ENCODE measurements at regions not wholly inside any gene's neighbourhood (a gene's known extent, or its start where the extent isn't known, plus 50 kb on each side); places are given as distances from the start of the nearest gene placed in this dataset.

DNA sequence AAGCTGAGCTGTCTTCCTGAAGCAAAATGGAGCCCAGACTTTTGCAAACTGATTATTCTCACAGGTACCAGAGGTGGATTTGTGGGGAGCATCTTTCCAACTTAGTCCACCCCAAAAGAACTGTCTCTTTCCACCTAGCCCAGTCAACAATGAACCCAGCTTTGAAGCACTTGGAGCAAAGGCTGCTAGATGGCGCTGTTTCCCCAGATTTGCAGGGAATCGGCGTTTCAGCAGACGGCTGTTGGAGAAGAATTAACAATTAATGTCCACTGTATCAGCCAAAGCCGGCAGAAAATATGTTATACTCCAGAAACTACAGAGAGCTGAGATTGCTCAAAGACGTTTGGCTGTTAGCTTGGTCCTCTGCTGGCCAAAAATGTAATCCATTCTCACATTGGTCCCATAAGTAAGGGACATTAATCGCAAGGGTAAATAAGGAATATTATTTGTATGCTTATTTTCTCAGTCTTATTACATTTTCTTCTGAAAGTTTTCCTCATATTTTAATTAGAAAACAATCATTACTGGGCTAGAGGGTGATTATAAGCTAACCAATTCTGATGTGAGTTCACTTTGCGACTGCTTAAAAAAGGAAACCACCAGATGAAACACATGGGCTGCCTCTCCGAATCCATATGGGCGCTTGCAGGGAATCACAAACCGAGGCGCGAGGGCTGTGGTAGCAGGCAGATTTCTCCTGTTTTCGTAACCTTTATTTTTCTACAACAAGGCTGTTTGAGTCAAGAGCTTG is 423.8 kb upstream of the MEX3C start:
- Histone ChIP-seq H3K36me3 (ENCODE audit: control insufficient read depth, insufficient read depth, low read length) (no peaks in the 10 kb centered on the region), H3K4me3 (replicated peaks; ENCODE audit: low read depth, low read length) (no peak overlapping the region), H3K27me3 (replicated peaks; ENCODE audit: control insufficient read depth, insufficient read depth, low read length) (no peaks in the 10 kb centered on the region)
- no peak for DNase-seq (ENCODE audit: extremely low read depth, insufficient read length)
- TF ChIP-seq, protein P1, sequence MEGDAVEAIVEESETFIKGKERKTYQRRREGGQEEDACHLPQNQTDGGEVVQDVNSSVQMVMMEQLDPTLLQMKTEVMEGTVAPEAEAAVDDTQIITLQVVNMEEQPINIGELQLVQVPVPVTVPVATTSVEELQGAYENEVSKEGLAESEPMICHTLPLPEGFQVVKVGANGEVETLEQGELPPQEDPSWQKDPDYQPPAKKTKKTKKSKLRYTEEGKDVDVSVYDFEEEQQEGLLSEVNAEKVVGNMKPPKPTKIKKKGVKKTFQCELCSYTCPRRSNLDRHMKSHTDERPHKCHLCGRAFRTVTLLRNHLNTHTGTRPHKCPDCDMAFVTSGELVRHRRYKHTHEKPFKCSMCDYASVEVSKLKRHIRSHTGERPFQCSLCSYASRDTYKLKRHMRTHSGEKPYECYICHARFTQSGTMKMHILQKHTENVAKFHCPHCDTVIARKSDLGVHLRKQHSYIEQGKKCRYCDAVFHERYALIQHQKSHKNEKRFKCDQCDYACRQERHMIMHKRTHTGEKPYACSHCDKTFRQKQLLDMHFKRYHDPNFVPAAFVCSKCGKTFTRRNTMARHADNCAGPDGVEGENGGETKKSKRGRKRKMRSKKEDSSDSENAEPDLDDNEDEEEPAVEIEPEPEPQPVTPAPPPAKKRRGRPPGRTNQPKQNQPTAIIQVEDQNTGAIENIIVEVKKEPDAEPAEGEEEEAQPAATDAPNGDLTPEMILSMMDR (IDR thresholded peaks at IDR 0.05; ENCODE audit: insufficient read depth, low read length, poor library complexity, severe bottlenecking), result peak; percentile 90

DNA sequence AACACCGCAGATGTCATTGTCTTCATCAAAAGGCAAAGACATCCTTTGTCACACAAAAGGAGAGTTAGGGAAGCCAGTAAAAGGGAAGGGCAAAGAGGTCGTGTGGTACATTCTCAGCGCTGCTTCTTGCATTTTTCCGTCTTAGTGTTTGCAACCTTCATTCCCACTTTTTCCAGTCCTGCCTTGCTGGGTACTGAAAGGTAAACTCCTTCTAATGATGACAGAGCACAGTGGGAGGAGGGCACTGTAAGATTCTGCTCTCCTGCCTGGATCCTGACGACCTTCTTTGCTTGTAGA is 424.3 kb upstream of the MEX3C start:
- TF ChIP-seq, protein P1 (IDR thresholded peaks at IDR 0.05; ENCODE audit: insufficient read depth, low read length, poor library complexity, severe bottlenecking), result no peak
- H3K36me3 ChIP-seq (ENCODE audit: control insufficient read depth, insufficient read depth, low read length), result no peaks in the 10 kb centered on the region
- no peaks in the 10 kb centered on the region for H3K27me3 ChIP-seq (replicated peaks; ENCODE audit: control insufficient read depth, insufficient read depth, low read length)
- DNase-seq (ENCODE audit: extremely low read depth, insufficient read length), result no peak
- no peak overlapping the region for H3K4me3 ChIP-seq (replicated peaks; ENCODE audit: low read depth, low read length)

DNA sequence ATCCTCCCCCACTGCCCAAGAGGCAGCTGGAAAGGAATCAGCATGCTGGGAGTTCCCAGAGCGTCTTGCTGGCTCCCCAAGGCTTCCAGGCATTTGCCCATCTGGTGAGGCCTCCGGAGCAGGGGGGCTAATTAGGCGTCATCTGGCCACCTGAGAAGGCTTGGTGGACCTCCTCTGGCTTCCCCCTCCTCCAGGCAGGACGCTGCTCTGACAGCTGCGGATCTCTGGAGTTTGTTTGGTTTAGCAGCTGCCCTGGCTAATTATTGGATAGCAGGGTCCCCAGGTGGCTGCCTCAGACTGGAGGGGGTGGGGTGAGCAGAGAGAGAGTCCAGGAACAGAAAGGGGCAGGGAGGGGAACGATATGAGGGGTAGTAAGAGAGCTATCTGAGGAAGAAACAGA is 425.2 kb upstream of the MEX3C start:
- TF ChIP-seq, protein P1 (IDR thresholded peaks at IDR 0.05; ENCODE audit: insufficient read depth, low read length, poor library complexity, severe bottlenecking), result no peak
- H3K27me3 ChIP-seq (replicated peaks; ENCODE audit: control insufficient read depth, insufficient read depth, low read length), result no peaks in the 10 kb centered on the region
- DNase-seq (ENCODE audit: extremely low read depth, insufficient read length), result no peak

DNA sequence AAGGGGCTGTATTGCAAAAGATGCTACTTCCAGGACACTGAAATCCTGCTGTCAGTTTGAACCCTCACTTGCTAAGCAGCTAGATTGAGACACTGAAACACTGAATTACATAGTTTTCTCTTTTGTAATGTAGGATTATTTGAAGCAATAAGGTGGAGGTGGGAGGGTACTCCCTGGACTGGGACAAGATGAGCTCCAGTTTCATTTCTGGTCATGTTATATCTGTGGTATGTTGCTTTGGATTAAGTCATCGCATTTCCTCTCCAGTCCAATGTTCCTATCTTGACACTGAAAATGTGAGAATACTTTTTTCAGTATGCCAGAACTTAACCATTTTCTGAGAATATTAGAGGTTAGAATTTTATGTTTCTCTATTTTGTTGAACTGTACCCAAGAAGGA is 426.2 kb upstream of the MEX3C start:
- DNase-seq (ENCODE audit: extremely low read depth, insufficient read length), result no peak
- TF ChIP-seq, protein P1 (IDR thresholded peaks at IDR 0.05; ENCODE audit: insufficient read depth, low read length, poor library complexity, severe bottlenecking), result no peak

More for the DNA sequence above, 425.2 kb upstream of the MEX3C start:
- no peak overlapping the region for H3K4me3 ChIP-seq (replicated peaks; ENCODE audit: low read depth, low read length)
- H3K36me3 ChIP-seq (ENCODE audit: control insufficient read depth, insufficient read depth, low read length), result no peaks in the 10 kb centered on the region

DNA sequence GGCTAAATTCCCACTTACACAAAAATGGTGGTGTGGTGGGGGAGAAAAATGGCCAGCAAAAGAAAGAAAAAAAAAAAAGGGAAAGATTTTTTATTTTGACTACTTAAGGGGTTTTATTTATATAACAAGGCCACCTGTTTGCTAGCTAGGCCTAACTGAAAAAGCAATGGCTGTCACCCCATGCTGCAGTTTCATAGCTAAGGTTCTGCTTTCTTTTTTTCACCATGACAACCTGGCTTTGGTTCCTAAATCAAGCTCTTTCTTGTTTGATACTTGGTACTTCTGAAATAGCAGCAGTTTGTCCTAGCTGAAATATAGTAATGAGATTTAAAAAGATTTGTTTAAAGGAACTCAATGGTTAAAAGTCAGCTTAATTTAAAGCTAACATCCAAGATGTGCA is 433.2 kb upstream of the MEX3C start:
- Histone ChIP-seq H3K36me3 (ENCODE audit: control insufficient read depth, insufficient read depth, low read length) (no peaks in the 10 kb centered on the region), H3K4me3 (replicated peaks; ENCODE audit: low read depth, low read length) (no peak overlapping the region), H3K27me3 (replicated peaks; ENCODE audit: control insufficient read depth, insufficient read depth, low read length) (no peaks in the 10 kb centered on the region)
- TF ChIP-seq, protein P1 (IDR thresholded peaks at IDR 0.05; ENCODE audit: insufficient read depth, low read length, poor library complexity, severe bottlenecking), result no peak
- peak; percentile 24 for DNase-seq (ENCODE audit: extremely low read depth, insufficient read length)

More for the DNA sequence above, 426.2 kb upstream of the MEX3C start:
- Histone ChIP-seq H3K36me3 (ENCODE audit: control insufficient read depth, insufficient read depth, low read length) (no peaks in the 10 kb centered on the region), H3K27me3 (replicated peaks; ENCODE audit: control insufficient read depth, insufficient read depth, low read length) (no peaks in the 10 kb centered on the region), H3K4me3 (replicated peaks; ENCODE audit: low read depth, low read length) (no peak overlapping the region)

DNA sequence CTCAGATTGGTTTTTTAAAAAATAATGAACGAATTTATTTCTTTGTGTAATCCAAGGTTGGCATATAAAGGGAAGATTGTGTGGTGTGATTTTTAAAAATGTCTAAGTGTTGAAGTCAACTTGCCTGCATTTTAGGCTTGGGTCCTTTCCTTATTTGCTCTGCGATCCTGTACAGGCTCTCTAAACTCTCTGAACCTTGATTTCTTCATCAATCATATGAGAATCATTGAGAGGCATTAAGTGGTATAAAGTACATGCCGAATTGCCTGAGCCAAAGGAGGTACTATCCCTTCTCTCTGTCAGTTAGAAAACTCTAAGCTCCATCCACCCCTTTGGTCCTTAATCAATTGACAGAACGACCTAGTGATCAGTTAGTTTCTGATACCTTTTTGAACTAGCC is 440.4 kb upstream of the MEX3C start:
- no peak overlapping the region for H3K4me3 ChIP-seq (replicated peaks; ENCODE audit: low read depth, low read length)
- DNase-seq (ENCODE audit: extremely low read depth, insufficient read length), result no peak
- TF ChIP-seq, protein P1 (IDR thresholded peaks at IDR 0.05; ENCODE audit: insufficient read depth, low read length, poor library complexity, severe bottlenecking), result no peak

More for the DNA sequence above, 440.4 kb upstream of the MEX3C start:
- no peaks in the 10 kb centered on the region for H3K36me3 ChIP-seq (ENCODE audit: control insufficient read depth, insufficient read depth, low read length)
- H3K27me3 ChIP-seq (replicated peaks; ENCODE audit: control insufficient read depth, insufficient read depth, low read length), result no peaks in the 10 kb centered on the region

Measured in GM06990 (cell line).